Uterus (tissue), 2 donors: ENCODE measurements at regions not wholly inside any gene's neighbourhood (a gene's known extent, or its start where the extent isn't known, plus 50 kb on each side); places are given as distances from the start of the nearest gene placed in this dataset.

Experiments
- CTCF ChIP-seq, 4 experiments: fragments of 200-600 bp in 2 of 4; fragments of 450-650 bp in 2 of 4; sonication (generic) in 2 of 4; IDR thresholded peaks; one replicate each; pipeline ENCODE4 v1.5.1; 2016 to 2019; ENCODE audit warnings: antibody characterized with exemption in 4 of 4, mild to moderate bottlenecking in 2 of 4, moderate library complexity in 1 of 4
- POLR2A ChIP-seq, 2 donors: fragments of 450-650 bp; IDR thresholded peaks; one replicate each; pipeline ENCODE4 v1.6.1; 2016; ENCODE audit warnings: antibody characterized with exemption in 2 of 2, mild to moderate bottlenecking in 1 of 2, moderate library complexity in 1 of 2

GRCh38 chr4:79082997-79083396 lies 143.8 kb upstream of the PAQR3 start:
- no peak for TF ChIP-seq CTCF (IDR thresholded peaks at IDR 0.05)
- no peak for TF ChIP-seq POLR2A (IDR thresholded peaks at IDR 0.05)
